LNCaP clone FGC (cell line): ENCODE measurements at regions not wholly inside any gene's neighbourhood (a gene's known extent, or its start where the extent isn't known, plus 50 kb on each side); places are given as distances from the start of the nearest gene placed in this dataset.

Source experiments
- DNase-seq: peaks from one replicate; pipeline ENCODE4 v3.0.0-alpha.2; 2011; ENCODE audit warnings: low read depth
- H3K4me3 ChIP-seq: 2 replicates; pipeline ENCODE4 v1.5.1; 2011; ENCODE audit warnings: mild to moderate bottlenecking, low read depth, low read length, control low read depth
- TF ChIP-seq, protein P1 (sequence below): IDR thresholded peaks from 2 replicates; pipeline ENCODE4 v1.5.1; 2012; ENCODE audit warnings: mild to moderate bottlenecking; ENCODE audit not compliant: control insufficient read depth, insufficient read depth; ENCODE audit errors: extremely low read depth

DNA sequence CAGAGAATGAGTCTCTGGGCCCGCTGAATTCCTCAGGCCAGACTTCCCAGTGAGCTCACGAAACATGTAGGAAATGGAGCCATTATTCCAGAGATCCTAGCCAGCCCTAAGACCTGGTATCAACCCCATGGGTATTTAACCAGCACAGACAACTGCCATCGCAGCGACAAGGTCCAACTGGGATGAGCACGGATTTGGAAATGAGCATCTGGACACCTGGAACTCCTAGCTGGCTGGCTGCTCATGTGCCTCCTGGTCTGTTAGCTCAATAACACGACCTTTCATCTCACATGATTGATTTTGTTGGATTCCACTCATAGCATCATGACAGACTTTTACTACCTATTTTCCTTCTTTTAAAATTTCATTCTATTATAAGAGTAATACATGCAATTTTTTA is 51.0 kb downstream of the POU3F3 start:
- TF ChIP-seq, protein P1, sequence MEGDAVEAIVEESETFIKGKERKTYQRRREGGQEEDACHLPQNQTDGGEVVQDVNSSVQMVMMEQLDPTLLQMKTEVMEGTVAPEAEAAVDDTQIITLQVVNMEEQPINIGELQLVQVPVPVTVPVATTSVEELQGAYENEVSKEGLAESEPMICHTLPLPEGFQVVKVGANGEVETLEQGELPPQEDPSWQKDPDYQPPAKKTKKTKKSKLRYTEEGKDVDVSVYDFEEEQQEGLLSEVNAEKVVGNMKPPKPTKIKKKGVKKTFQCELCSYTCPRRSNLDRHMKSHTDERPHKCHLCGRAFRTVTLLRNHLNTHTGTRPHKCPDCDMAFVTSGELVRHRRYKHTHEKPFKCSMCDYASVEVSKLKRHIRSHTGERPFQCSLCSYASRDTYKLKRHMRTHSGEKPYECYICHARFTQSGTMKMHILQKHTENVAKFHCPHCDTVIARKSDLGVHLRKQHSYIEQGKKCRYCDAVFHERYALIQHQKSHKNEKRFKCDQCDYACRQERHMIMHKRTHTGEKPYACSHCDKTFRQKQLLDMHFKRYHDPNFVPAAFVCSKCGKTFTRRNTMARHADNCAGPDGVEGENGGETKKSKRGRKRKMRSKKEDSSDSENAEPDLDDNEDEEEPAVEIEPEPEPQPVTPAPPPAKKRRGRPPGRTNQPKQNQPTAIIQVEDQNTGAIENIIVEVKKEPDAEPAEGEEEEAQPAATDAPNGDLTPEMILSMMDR, result no peak
- H3K4me3 ChIP-seq, result no peak overlapping the region
- no peak for DNase-seq

DNA sequence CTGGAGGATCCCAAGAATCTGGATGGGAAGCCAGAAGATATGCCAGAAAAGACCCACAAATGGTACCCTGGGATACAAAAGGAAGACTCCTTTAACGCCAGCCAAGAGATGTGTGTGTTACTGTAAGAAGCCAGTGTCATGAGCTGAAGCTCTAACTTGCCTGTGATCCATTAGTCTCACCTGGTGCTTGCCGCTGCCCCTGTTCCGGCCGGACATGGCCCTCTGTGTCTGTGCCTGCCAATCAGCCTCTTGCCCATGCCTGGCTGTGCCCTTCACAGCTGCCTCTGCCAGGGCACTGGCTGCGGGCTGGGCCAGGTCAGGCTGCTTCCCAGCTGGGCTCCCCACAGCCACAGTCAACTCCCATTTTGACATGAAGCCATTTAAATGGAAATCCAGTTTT is 55.4 kb downstream of the POU3F3 start:
- TF ChIP-seq, protein P1, result no peak
- no peak for DNase-seq
- no peak overlapping the region for H3K4me3 ChIP-seq

DNA sequence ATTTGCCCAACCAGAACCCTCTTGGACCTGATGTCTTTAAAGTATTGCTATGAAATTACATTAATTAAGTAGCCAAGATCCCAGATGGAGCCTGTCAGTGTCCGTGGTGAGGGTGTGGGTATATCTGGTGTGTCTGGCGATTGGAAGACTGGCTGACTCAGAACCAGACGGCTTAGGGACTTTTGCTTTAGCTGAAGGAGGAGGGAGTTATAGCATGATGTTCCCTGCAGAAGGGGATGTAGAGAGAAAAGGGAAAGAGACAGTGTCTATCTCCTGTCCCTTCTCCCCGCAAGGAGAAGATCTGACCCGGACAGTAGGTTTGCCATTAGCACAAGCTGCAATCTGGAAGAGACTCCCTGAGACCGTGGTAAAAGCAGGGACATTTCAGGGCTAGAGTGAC is 60.6 kb downstream of the POU3F3 start:
- no peak for DNase-seq
- TF ChIP-seq, protein P1, result no peak
- H3K4me3 ChIP-seq, result no peak overlapping the region

DNA sequence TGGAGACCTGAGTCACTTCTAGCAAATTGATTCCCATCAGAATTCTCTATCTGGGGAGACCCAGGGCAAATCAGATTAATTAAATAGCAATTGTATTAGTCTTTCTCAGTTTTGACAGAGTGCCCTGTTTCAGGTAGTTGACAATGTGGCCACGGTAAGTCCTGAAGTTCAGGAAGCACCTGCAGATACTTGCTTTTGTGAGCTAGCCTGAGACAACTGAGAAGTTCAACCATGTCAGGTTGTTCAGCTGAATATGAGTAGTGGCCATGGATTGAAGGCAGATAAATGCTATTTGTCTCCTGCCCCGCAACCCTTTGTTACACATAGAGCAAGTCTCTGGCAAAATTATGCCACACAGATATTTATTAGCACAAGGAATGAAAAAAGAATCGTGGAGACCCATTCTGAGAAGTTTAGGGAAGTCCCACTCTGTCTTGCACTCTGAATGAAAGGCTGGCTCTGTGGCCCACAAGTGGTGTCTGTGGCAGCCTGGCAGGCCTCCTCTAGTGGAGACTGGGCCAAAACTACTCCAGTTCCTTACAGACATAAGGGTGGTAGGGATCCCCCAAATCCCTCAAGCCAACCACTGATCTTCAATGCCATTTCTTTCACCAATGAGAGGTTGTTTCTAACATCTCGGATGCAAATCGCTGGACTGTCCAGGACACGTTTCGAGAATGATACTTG is 61.3 kb downstream of the POU3F3 start:
- TF ChIP-seq, protein P1, result no peak
- no peak overlapping the region for H3K4me3 ChIP-seq
- no peak for DNase-seq

DNA sequence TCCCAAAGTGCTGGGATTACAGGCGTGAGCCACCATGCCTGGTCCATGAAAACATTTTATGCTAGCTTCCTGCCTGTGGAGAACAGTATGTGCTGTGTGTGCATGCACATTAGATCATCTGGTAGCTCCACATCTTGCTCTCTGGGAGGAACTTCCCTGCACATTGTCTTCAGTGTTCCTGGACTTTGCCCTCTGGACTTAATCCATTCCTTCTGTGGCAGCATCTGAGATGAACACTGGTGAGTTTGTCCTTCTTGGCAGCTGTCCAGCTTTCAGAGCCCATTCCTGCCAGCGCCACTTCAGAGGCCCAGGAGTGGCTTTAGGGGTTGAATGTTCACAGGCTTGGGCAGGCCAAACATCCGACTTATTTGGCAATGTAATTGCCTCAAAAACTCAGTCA is 65.2 kb downstream of the POU3F3 start:
- TF ChIP-seq, protein P1, result no peak
- no peak for DNase-seq
- no peak overlapping the region for H3K4me3 ChIP-seq

DNA sequence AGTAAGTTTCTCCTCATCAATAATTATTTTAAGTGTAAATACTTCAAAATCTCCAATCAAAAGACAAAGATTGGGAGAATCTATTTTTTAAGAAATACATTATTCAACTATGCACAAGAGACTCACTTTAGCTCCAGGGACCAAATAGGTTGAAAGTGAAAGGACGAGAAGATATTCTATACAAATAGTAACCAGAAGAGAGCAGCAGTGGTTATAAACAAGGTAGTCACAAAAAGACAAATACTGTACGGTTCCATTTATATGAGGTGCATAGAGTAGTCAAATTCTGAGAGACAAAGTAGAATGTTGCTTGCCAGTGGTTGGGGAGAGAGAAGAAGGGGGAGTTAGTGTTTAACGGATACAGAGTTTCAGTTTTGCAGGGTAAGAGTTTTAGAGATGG is 69.8 kb downstream of the POU3F3 start:
- DNase-seq, result no peak
- TF ChIP-seq, protein P1, result no peak
- no peak overlapping the region for H3K4me3 ChIP-seq

DNA sequence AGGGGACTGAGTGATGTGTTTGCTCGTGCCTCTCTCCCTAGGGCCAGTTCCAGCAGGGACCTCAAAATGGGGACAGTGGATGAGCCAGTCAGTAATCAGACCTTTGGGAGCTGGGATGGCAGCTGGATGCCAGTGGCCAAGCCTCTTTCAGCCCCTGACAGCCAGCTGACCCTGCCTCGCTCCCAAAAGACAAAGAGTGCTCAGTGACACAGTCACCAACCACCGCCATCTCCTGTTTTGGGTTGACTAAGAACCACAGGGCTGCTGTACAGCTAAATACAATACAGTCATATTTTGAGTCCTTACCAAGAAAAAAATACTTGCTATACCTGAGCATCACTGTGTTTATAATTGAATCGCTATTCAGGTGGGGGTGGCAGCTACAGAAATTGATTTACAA is 75.7 kb downstream of the POU3F3 start:
- TF ChIP-seq, protein P1, result no peak
- H3K4me3 ChIP-seq, result no peak overlapping the region
- no peak for DNase-seq
